ENCODE measurements at regions not wholly inside any gene's neighbourhood (a gene's known extent, or its start where the extent isn't known, plus 50 kb on each side); places are given as distances from the start of the nearest gene placed in this dataset.
"Not testable (repeated sequence)": the region's sequence is repeated elsewhere in the genome, so short reads cannot be mapped to it uniquely, and the experiment has no call there.

DNA sequence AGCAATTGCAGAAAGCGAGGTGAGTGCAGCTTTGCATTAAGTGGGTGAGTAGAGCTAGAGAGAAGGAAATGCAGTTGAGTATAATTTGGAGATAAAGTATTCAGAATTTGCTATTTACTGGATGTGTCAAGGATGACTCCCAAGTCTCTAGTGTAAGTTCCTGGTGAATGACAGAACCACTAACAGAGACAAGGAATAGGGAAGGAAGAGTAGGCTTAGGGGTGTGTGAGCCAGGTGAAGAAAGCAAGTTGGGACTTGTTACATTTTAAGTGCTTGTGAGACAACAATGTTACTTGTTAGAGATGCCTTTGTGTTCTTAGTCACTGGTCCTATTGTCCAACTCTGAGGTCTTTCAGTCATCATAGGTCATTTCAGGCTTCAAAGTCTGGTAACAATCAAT is 70.8 kb downstream of the TBC1D26 start:
- not testable (repeated sequence) for H3K27ac ChIP-seq (replicated peaks); H3K27me3 ChIP-seq (ENCODE audit: insufficient read depth, poor library complexity, severe bottlenecking); DNase-seq (ENCODE audit: low read depth in 1 of 2, low spot score in 1 of 2); H3K4me3 ChIP-seq (replicated peaks; ENCODE audit: insufficient read depth, low read length)

DNA sequence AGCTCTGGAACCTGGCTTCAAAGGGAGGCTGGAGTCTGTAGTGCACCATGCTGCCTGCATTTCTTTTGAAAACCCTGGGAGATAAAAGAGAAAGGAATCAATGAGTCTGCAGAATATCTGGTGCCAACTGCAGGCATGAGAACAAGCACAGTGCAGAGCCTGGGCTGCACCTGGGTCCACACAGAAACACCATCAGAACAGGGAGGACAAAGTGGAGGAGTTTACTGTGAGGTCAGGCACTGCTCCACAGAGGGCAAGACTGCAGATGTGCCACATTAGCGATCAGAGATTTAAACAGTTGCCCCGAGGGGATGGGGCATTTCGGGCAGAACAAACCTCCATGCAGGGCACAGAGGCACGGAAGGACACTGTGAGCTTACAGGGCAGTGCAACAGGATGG is 74.7 kb downstream of the TBC1D26 start:
- DNase-seq (ENCODE audit: low read depth in 1 of 2, low spot score in 1 of 2); H3K27ac ChIP-seq (replicated peaks); H3K27me3 ChIP-seq (ENCODE audit: insufficient read depth, poor library complexity, severe bottlenecking); H3K4me3 ChIP-seq (replicated peaks; ENCODE audit: insufficient read depth, low read length): not testable (repeated sequence)

DNA sequence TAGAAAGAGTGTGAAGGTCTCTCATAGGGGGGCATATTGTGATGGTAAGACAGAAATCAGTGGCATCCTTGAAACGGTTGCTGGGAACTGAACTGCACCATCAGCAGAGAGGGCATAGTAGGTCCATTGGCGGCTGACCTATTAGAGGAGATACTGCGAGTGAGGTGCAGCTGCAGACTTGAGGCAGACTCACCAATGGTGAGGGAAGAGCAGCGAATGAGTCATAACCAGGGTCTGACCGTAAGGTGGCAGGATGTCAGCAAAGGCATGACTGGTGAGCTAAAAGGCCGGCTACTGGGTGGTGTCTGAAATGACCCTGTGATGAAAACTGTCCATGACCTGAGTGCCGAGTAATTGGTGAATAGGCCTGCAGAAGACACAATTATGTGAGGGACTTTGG is 81.3 kb downstream of the TBC1D26 start:
- H3K27me3 ChIP-seq (ENCODE audit: insufficient read depth, poor library complexity, severe bottlenecking); H3K4me3 ChIP-seq (replicated peaks; ENCODE audit: insufficient read depth, low read length); DNase-seq (ENCODE audit: low read depth in 1 of 2, low spot score in 1 of 2); H3K27ac ChIP-seq (replicated peaks): not testable (repeated sequence)

DNA sequence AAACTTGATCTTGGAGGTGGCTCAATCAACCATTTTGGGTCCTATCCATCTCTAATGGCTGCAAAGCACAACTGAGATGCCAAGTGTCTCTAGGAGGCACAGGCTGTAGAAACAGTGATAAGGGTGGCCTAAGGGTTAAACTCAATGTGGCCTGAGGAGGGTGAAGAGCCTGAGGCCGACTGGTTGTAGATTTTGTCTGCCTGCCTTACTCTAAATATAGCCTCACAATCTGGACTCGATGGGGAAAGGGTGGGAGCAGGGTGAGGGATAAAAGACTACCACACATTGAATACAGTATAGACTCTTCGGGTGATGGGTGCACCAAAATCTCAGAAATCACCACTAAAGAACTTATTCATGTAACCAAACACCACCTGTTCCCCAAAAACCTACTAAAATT is 81.9 kb downstream of the TBC1D26 start:
- not testable (repeated sequence) for H3K27ac ChIP-seq (replicated peaks); DNase-seq (ENCODE audit: low read depth in 1 of 2, low spot score in 1 of 2); H3K27me3 ChIP-seq (ENCODE audit: insufficient read depth, poor library complexity, severe bottlenecking); H3K4me3 ChIP-seq (replicated peaks; ENCODE audit: insufficient read depth, low read length)

DNA sequence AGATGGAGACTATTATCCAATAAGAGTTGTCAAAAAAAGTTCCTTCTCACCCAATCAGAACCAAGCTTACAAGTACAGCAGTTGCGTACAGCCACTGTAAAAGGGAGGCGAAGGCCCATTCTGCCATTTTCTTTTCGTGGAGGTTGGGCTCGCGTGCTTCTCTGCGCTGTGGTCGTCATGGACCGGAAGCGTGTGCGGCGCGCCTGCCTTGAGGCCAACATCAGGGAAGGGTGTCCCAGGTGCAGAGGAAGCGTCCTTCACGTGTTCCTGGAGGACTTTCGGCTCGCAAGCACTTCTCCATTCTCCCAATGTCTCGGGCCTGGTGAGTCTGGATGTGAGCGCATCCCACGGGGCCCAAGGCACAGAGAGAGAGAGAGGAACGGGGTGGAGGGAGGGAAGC is 85.8 kb downstream of the TBC1D26 start:
- H3K4me3 ChIP-seq (replicated peaks; ENCODE audit: insufficient read depth, low read length); H3K27me3 ChIP-seq (ENCODE audit: insufficient read depth, poor library complexity, severe bottlenecking); DNase-seq (ENCODE audit: low read depth in 1 of 2, low spot score in 1 of 2); H3K27ac ChIP-seq (replicated peaks): not testable (repeated sequence)

DNA sequence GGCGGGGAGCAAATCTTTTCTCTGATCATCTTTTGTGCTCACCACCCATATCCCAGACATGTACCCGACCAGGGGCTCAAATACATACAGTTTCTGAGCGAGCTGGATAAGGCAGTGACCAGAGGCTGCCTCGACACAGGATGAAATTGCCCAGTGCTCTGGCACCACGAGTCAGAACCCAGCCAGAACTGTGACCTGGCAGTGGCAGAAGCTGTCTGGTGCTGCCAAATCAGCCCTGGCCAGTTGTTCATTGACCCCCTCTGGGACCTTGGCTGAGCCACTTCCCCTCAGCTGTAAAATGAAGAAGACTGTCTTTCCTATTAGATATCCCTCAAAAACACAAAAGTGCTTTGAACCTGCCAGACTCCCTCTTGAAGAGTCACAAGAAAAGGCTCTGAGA is 90.2 kb downstream of the TBC1D26 start:
- H3K27me3 ChIP-seq (ENCODE audit: insufficient read depth, poor library complexity, severe bottlenecking); H3K27ac ChIP-seq (replicated peaks); H3K4me3 ChIP-seq (replicated peaks; ENCODE audit: insufficient read depth, low read length); DNase-seq (ENCODE audit: low read depth in 1 of 2, low spot score in 1 of 2): not testable (repeated sequence)

DNA sequence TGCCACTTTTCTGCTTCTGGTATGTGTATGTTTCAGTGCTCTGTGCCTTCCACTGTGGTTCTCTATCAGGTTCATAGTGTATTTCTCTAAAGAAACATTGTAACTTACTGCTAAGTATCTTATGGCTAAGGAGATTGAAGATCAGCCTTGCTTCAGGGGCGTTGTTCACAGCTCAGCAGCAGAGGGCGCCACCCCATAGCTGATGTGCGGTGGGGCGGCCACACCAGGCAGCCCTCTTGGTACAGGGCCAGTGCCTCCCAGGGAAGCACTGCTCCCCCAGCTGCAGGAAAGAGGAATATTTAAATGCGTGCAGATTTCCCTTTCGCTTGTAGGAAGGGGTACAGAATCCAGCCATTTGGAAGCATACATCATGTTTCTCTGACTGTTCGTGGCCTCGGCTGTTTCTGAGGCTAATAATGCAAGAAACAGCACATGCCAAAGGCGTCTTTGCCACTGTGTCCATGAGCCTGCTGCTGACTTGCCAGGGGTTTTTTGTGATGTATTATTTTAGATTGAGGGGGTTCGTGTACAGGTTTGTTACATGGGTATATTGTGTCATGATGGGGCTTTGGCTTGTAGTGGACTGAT is 96.7 kb downstream of the TBC1D26 start:
- H3K4me3 ChIP-seq (replicated peaks; ENCODE audit: insufficient read depth, low read length); H3K27ac ChIP-seq (replicated peaks); H3K27me3 ChIP-seq (ENCODE audit: insufficient read depth, poor library complexity, severe bottlenecking): not testable (repeated sequence)
- DNase-seq (ENCODE audit: low read depth in 1 of 2, low spot score in 1 of 2) = peak; percentile 30 to 65

DNA sequence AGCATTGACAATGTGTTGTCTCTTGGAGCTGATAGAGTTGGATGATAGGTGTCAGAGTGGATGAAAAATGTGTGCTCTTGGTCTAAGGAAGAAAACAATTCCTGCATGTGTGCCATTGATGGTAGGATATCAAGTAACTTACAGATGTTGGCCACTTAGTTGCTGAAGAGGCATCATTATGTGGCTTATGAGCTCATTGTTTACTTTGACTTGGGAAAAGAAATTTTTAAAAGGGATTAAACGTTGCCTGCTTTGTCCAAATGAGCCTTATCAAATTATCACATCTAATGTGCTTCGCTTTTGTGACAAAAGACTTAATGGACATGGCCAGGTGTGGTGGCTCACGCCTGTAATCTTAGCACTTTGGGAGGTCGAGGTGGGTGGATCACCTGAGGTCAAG is 98.1 kb downstream of the TBC1D26 start:
- H3K27ac ChIP-seq (replicated peaks); DNase-seq (ENCODE audit: low read depth in 1 of 2, low spot score in 1 of 2); H3K4me3 ChIP-seq (replicated peaks; ENCODE audit: insufficient read depth, low read length); H3K27me3 ChIP-seq (ENCODE audit: insufficient read depth, poor library complexity, severe bottlenecking): not testable (repeated sequence)

DNA sequence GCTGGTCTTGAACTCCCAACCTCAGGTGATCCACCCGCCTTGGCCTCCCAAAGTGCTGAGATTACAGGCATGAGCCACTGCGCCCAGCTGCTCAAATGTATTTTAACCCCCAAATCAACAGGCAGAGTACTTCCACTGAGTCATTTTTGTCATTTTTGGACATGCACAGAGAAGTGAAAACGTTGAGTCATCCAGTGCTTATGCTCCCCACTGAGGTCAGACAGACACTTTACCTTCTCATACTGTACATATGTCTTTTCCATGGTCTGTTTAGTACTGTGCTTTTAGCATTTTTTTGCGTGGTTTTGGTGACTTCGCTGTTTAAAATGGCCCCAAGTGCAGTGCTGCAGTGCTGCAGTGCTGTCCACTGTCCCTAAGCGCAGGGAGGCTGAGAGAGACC is 99.1 kb downstream of the TBC1D26 start:
- DNase-seq (ENCODE audit: low read depth in 1 of 2, low spot score in 1 of 2) = peak in 1 of 2 experiments; percentile 27
- H3K27me3 ChIP-seq (ENCODE audit: insufficient read depth, poor library complexity, severe bottlenecking); H3K4me3 ChIP-seq (replicated peaks; ENCODE audit: insufficient read depth, low read length); H3K27ac ChIP-seq (replicated peaks): not testable (repeated sequence)

DNA sequence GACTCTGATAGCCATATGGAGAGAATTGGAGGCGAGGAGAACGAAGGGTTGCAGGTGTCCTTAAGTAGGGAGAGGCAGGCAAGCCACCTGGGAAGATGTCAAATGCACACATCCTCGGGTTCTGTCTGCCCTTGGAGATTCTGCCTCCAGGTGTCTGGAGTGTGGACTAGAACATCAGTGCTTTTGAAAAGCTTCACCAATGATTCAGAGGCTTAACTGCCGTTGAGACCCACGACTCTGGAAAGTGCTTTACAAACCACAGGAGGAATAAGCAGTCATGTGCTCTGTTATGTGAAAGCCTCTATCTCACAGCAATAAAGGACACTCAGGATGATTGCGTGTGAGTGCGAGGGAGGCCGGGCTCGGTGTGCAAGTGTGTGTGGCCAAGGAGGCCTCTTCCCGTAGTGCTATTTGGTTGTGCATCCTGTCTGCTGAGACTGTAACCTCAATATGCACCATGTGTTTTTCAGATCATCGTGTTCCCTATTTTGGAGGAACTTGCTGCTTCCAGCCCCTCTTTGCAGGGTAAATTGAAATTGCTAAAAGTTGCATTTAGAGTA is 100.9 kb downstream of the TBC1D26 start:
- peak; percentile 38 to 73 for DNase-seq (ENCODE audit: low read depth in 1 of 2, low spot score in 1 of 2)
- H3K27me3 ChIP-seq (ENCODE audit: insufficient read depth, poor library complexity, severe bottlenecking); H3K4me3 ChIP-seq (replicated peaks; ENCODE audit: insufficient read depth, low read length): not testable (repeated sequence)
- H3K27ac ChIP-seq (replicated peaks) = peak overlapping the region; percentile 64

DNA sequence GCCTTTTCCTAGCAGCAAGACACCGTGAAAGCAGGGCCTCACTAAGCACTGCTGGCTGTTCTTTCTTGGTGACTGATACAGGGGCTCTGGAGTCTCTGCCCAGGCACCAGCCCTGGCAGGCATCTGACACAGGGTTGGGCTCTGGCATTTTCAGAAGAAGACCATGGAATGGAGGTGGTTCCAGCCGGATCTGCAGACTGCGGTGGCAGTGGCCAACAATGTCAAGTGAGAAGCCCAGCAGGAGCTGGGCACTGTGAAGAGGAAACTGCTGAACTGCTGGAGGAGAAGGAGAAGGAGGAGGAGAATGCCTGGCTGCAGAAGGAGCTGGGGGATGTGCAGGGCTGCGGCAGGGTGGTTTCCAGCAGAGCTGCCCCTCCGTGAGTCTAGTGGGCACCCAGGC is 101.8 kb downstream of the TBC1D26 start:
- peak overlapping the region; percentile 64 for H3K27ac ChIP-seq (replicated peaks)
- peak in 1 of 2 experiments; percentile 7 for DNase-seq (ENCODE audit: low read depth in 1 of 2, low spot score in 1 of 2)
- not testable (repeated sequence) for H3K27me3 ChIP-seq (ENCODE audit: insufficient read depth, poor library complexity, severe bottlenecking); H3K4me3 ChIP-seq (replicated peaks; ENCODE audit: insufficient read depth, low read length)

DNA sequence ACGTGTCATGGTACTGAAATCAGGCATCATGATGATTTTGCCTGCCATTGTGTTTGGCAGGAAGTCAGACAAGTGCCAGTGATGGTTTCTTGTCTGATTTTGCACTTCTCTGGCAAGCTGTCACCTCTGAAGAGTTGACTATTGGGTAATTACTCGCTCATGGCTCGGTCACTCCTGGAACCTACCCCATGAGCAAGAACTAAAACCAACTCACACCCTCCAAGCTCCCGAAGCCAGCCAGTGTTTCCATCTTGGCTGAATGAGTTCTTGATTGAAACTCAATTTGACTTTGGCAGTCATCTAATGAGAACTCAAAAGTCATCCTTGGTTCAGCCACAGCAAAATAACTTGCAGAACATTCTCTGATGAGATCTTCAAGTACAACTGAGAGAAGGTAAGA is 103.4 kb downstream of the TBC1D26 start:
- H3K27me3 ChIP-seq (ENCODE audit: insufficient read depth, poor library complexity, severe bottlenecking); DNase-seq (ENCODE audit: low read depth in 1 of 2, low spot score in 1 of 2); H3K27ac ChIP-seq (replicated peaks); H3K4me3 ChIP-seq (replicated peaks; ENCODE audit: insufficient read depth, low read length): not testable (repeated sequence)

DNA sequence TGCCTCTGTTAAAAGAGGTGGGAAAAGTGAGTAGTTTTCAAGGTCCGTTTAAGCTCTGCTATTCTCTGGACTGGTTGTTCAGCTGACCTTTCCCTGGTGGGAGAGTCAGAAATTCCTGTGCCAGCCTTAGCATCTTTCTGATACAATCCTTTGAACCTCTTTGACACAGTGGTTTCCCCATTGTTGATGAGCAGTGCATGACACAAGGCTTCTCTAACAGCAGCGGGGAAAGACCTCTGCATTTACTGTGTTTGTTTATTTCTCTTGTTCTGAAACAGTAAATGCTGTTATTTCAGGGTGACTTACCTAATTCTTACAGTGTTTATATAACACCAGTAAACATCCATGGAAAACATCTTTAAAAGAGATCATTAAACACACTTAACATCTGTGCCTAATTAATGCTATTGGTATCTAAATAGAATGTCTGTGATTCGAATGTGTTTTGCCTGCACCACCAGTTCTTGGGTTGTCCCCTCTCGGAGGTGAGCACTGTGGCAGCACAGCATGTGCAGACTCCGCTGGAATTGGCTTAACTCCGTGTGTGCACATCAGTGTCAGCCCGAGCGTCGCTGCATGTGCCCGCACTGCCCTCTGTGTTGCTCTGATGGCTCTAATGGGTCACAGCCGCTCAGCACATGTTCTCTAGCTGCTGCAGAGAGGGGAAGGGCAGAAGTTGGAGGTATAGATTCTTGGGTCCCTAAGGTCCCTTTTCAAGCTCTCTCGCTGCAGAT is 104.3 kb downstream of the TBC1D26 start:
- not testable (repeated sequence) for DNase-seq (ENCODE audit: low read depth in 1 of 2, low spot score in 1 of 2); H3K4me3 ChIP-seq (replicated peaks; ENCODE audit: insufficient read depth, low read length); H3K27me3 ChIP-seq (ENCODE audit: insufficient read depth, poor library complexity, severe bottlenecking); H3K27ac ChIP-seq (replicated peaks)

DNA sequence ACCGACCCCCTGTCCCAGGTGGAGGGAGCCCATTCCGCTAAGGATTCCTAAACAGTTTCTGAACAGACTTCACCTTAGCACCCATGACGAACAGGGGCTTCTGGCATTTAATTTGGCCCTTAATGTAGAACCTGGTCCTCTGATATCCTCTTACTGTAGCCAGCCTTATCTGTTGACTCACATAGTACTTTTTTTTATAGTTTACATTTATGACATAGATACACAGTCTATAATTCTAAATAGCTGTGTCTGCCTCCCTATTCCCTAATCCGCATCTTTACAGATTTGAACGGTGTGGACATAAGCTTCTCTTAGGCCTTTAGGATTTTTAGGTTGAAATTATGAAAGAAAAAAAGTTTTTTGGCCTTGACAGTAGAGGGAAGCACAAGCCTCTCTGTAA is 104.9 kb downstream of the TBC1D26 start:
- not testable (repeated sequence) for H3K4me3 ChIP-seq (replicated peaks; ENCODE audit: insufficient read depth, low read length); DNase-seq (ENCODE audit: low read depth in 1 of 2, low spot score in 1 of 2); H3K27ac ChIP-seq (replicated peaks); H3K27me3 ChIP-seq (ENCODE audit: insufficient read depth, poor library complexity, severe bottlenecking)

DNA sequence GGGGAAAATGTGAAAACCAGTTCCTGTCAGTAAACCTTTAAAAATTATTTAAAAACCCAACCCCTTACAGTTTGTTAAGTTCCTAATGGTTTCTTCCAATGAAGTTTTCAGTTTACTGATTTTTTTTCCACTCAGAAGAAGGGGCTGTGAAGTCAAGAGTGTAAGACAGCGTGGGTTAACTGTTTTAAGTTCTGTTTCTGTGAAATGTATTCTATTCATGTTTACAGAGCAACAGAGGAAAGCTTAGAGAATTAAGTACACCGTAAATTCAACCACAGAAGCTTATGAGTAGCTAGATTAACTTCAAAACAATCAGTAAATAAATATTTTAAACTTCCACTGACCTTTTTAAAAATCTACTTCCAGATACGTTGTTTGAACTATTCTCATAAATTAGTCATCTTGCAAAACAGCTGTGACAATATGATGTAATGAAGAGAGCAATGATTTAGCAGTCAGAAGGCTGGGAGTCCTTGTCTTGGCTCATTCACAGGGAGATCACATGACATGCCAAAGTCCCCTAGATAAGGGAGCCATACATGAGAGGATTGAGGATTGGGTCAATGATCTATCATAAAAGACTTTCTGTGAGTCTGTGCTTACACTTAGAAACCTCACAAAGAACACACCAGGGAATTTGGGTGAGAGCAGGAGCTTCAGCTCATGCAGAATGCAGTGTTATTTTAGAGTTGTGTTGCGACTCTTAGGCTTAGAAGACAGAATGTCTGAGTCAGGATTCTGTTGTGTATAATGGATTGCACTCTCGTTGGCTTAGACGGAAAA is 97.3 kb upstream of the ADORA2B start:
- H3K27me3 ChIP-seq (ENCODE audit: insufficient read depth, poor library complexity, severe bottlenecking); DNase-seq (ENCODE audit: low read depth in 1 of 2, low spot score in 1 of 2); H3K4me3 ChIP-seq (replicated peaks; ENCODE audit: insufficient read depth, low read length); H3K27ac ChIP-seq (replicated peaks): not testable (repeated sequence)
